ENCODE measurements at regions not wholly inside any gene's neighbourhood (a gene's known extent, or its start where the extent isn't known, plus 50 kb on each side); places are given as distances from the start of the nearest gene placed in this dataset.

DNA sequence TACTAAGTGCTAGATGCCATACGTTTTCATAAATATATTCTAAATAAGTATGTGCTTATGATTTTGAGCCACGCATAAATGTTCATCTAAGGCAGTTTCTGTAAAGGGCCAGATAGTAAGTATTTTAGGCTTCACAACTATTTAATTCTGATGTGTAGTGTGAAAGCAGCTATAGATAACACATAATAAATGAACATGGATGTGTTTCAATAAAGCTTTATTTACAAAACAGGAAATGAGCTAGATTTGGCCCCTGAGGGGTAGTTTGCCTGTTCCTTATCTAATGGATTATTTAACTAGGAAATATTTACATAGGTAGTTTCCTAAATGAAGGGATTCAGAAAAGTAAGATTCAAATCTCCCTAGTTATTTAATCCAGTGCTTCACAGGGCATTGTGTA, 557.6 kb upstream of the PKN2 start:
- no peaks in the 10 kb centered on the region for H3K4me1 ChIP-seq (ENCODE audit: low read length)
- no peaks in the 10 kb centered on the region for H3K9me2 ChIP-seq (replicated peaks; ENCODE audit: insufficient read depth, low read length)
- no peak overlapping the region for H2AFZ ChIP-seq (ENCODE audit: low read length)
- no peaks in the 10 kb centered on the region for H3K79me2 ChIP-seq (ENCODE audit: low read length)
- TF ChIP-seq EZH2phosphoT487 (IDR thresholded peaks at IDR 0.05; ENCODE audit: low read length): no peak
- TF ChIP-seq, protein P1, sequence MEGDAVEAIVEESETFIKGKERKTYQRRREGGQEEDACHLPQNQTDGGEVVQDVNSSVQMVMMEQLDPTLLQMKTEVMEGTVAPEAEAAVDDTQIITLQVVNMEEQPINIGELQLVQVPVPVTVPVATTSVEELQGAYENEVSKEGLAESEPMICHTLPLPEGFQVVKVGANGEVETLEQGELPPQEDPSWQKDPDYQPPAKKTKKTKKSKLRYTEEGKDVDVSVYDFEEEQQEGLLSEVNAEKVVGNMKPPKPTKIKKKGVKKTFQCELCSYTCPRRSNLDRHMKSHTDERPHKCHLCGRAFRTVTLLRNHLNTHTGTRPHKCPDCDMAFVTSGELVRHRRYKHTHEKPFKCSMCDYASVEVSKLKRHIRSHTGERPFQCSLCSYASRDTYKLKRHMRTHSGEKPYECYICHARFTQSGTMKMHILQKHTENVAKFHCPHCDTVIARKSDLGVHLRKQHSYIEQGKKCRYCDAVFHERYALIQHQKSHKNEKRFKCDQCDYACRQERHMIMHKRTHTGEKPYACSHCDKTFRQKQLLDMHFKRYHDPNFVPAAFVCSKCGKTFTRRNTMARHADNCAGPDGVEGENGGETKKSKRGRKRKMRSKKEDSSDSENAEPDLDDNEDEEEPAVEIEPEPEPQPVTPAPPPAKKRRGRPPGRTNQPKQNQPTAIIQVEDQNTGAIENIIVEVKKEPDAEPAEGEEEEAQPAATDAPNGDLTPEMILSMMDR (IDR thresholded peaks at IDR 0.05; ENCODE audit: low read length): no peak
- no peak for TF ChIP-seq EZH2 (optimal IDR thresholded peaks at IDR 0.05; ENCODE audit: low read depth, low read length)
- no peaks in the 10 kb centered on the region for H3K36me3 ChIP-seq (replicated peaks; ENCODE audit: insufficient read depth, low read length)
- no peaks in the 10 kb centered on the region for H3F3A ChIP-seq (ENCODE audit: insufficient read depth, low read length)
- H4K20me1 ChIP-seq (ENCODE audit: insufficient read depth, low read length): no peaks in the 10 kb centered on the region
- no peak overlapping the region for H3K9ac ChIP-seq (ENCODE audit: low read length)
- H3K27me3 ChIP-seq (replicated peaks; ENCODE audit: insufficient read depth, low read length): no peaks in the 10 kb centered on the region
- DNase-seq: no peak
- no peaks in the 10 kb centered on the region for H3K9me3 ChIP-seq (replicated peaks; ENCODE audit: insufficient read depth, low read length)
- H3K4me3 ChIP-seq (ENCODE audit: low read length): no peak overlapping the region
- no peak overlapping the region for H3K27ac ChIP-seq (ENCODE audit: low read length)
- no peak overlapping the region for H3K4me2 ChIP-seq (ENCODE audit: low read depth, low read length)

DNA sequence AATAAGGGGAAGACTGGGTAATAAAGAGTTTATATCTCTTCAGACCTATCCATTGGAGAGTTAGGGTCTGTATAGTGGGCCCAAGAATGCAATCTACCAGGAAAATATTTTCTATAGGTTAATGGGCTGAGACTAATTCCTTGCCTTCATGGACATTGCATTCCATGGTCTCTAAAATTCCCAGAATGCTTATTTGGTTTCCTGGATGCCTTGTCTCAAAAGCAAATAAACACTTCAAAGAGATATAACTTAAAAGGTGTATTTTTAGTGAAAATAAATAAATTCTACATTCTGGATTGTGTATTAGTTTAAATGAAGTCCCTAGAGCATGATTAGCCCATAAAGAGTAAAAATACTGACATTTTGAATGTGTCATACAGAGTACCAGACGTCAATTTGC, 550.1 kb upstream of the PKN2 start:
- H3K9me2 ChIP-seq (replicated peaks; ENCODE audit: insufficient read depth, low read length): no peaks in the 10 kb centered on the region
- DNase-seq: no peak
- H3K79me2 ChIP-seq (ENCODE audit: low read length): no peaks in the 10 kb centered on the region
- no peak overlapping the region for H3K27ac ChIP-seq (ENCODE audit: low read length)
- H3K36me3 ChIP-seq (replicated peaks; ENCODE audit: insufficient read depth, low read length): no peaks in the 10 kb centered on the region
- H3K9ac ChIP-seq (ENCODE audit: low read length): no peak overlapping the region
- no peak overlapping the region for H2AFZ ChIP-seq (ENCODE audit: low read length)
- H3F3A ChIP-seq (ENCODE audit: insufficient read depth, low read length): no peaks in the 10 kb centered on the region
- H3K27me3 ChIP-seq (replicated peaks; ENCODE audit: insufficient read depth, low read length): no peaks in the 10 kb centered on the region
- H3K4me2 ChIP-seq (ENCODE audit: low read depth, low read length): no peak overlapping the region
- no peaks in the 10 kb centered on the region for H4K20me1 ChIP-seq (ENCODE audit: insufficient read depth, low read length)
- H3K4me1 ChIP-seq (ENCODE audit: low read length): no peaks in the 10 kb centered on the region
- H3K9me3 ChIP-seq (replicated peaks; ENCODE audit: insufficient read depth, low read length): no peaks in the 10 kb centered on the region
- H3K4me3 ChIP-seq (ENCODE audit: low read length): no peak overlapping the region
- TF ChIP-seq EZH2phosphoT487 (IDR thresholded peaks at IDR 0.05; ENCODE audit: low read length) (no peak), EZH2 (optimal IDR thresholded peaks at IDR 0.05; ENCODE audit: low read depth, low read length) (no peak)
- TF ChIP-seq, protein P1 (IDR thresholded peaks at IDR 0.05; ENCODE audit: low read length): no peak

DNA sequence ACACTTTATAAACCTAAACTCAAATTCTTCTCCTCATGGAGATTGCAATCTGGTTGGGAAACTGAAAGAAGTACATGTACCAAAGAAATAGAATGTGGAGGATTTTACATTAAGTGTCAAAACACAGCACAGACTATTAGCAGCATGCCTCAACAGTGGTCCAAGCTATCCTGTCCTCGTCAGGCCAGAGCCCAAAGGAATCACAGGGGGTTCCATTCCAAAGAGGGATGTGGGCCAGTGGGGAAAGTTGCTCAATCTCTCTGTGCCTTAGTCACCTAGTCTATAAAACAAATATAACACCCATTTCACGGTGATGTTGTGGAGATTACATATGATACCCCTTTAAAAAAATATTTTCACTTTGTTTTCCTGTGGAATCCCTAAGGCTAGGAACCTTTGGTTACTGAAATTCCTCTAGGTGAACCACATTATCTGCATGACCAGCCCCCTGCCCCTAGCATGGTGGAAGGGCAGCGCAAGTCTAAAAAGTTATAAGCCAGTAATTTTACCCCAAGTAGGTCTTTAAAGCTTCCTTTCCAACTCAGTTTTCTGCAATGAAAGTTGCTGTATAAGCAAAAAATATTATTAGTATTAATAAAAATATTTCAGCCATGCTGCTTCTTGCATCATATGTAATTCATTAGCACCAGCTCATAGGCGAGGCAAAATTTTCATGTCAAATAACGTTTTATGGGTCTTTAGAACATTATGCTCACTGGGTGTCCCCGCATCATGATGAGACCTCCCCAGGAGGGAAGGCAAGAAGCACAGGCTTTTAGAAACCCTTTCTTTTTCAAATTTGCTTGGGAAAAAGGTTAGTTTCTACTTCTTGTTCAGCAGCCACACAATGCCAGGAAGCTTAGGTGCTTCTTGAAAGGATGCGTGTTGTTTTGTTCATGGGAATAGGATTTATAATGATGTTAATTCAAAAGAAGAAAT, 548.8 kb upstream of the PKN2 start:
- H3K36me3 ChIP-seq (replicated peaks; ENCODE audit: insufficient read depth, low read length): no peaks in the 10 kb centered on the region
- no peak for DNase-seq
- no peaks in the 10 kb centered on the region for H3K4me1 ChIP-seq (ENCODE audit: low read length)
- no peaks in the 10 kb centered on the region for H3K79me2 ChIP-seq (ENCODE audit: low read length)
- H3K27ac ChIP-seq (ENCODE audit: low read length): no peak overlapping the region
- H3K9me3 ChIP-seq (replicated peaks; ENCODE audit: insufficient read depth, low read length): no peaks in the 10 kb centered on the region
- H3K9ac ChIP-seq (ENCODE audit: low read length): no peak overlapping the region
- no peak for TF ChIP-seq EZH2phosphoT487 (IDR thresholded peaks at IDR 0.05; ENCODE audit: low read length)
- H2AFZ ChIP-seq (ENCODE audit: low read length): no peak overlapping the region
- H4K20me1 ChIP-seq (ENCODE audit: insufficient read depth, low read length): no peaks in the 10 kb centered on the region
- H3K4me2 ChIP-seq (ENCODE audit: low read depth, low read length): no peak overlapping the region
- no peaks in the 10 kb centered on the region for H3K27me3 ChIP-seq (replicated peaks; ENCODE audit: insufficient read depth, low read length)
- no peaks in the 10 kb centered on the region for H3K9me2 ChIP-seq (replicated peaks; ENCODE audit: insufficient read depth, low read length)
- H3K4me3 ChIP-seq (ENCODE audit: low read length): no peak overlapping the region
- no peaks in the 10 kb centered on the region for H3F3A ChIP-seq (ENCODE audit: insufficient read depth, low read length)

DNA sequence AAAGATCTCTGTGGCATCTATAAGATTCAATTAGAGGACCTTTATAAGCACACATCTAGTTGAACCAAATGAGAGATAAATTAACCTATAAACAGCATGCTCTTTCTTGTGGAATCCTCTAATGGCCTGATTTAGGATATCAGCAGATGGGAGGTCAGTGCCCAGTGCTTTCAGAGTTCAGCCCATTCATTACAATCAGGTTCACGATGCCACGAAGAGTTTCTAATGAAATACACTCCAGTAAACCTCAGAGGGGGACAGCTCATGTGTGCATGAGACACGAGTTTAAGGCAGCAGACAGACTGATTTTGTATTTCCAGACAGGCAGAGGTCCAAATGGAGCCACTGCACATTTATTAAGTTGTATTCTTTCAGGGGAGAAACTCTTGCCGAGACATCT, 544.4 kb upstream of the PKN2 start:
- Histone ChIP-seq H3K4me1 (ENCODE audit: low read length) (peaks cover 11% of the 10 kb centered on the region), H3K27ac (ENCODE audit: low read length) (no peak overlapping the region), H3K36me3 (replicated peaks; ENCODE audit: insufficient read depth, low read length) (no peaks in the 10 kb centered on the region), H3K9me3 (replicated peaks; ENCODE audit: insufficient read depth, low read length) (no peaks in the 10 kb centered on the region), H3K4me2 (ENCODE audit: low read depth, low read length) (no peak overlapping the region), H2AFZ (ENCODE audit: low read length) (no peak overlapping the region), H3F3A (ENCODE audit: insufficient read depth, low read length) (no peaks in the 10 kb centered on the region), H3K9me2 (replicated peaks; ENCODE audit: insufficient read depth, low read length) (no peaks in the 10 kb centered on the region), H4K20me1 (ENCODE audit: insufficient read depth, low read length) (no peaks in the 10 kb centered on the region), H3K27me3 (replicated peaks; ENCODE audit: insufficient read depth, low read length) (no peaks in the 10 kb centered on the region), H3K79me2 (ENCODE audit: low read length) (no peaks in the 10 kb centered on the region), H3K9ac (ENCODE audit: low read length) (no peak overlapping the region), H3K4me3 (ENCODE audit: low read length) (no peak overlapping the region)
- no peak for TF ChIP-seq EZH2phosphoT487 (IDR thresholded peaks at IDR 0.05; ENCODE audit: low read length)
- DNase-seq: no peak
